Astrocyte (in vitro differentiated cells and primary cell): ENCODE measurements at regions not wholly inside any gene's neighbourhood (a gene's known extent, or its start where the extent isn't known, plus 50 kb on each side); places are given as distances from the start of the nearest gene placed in this dataset.

Source experiments
- CTCF ChIP-seq: IDR thresholded peaks from 2 replicates; pipeline ENCODE4 v1.5.1; 2011; ENCODE audit warnings: low read depth, mild to moderate bottlenecking, inconsistent platforms, low read length, moderate library complexity; ENCODE audit not compliant: insufficient read depth
- EZH2 ChIP-seq: IDR thresholded peaks from 2 replicates; pipeline ENCODE4 v1.6.1; 2012; ENCODE audit warnings: mild to moderate bottlenecking, low read length, inconsistent platforms; ENCODE audit not compliant: insufficient read depth

GRCh38 chr3:55333923-55334322, 153.2 kb downstream of the WNT5A start:
- TF ChIP-seq CTCF (no peak), EZH2 (no peak)
